Epidermal melanocyte (primary cell): ENCODE measurements at regions not wholly inside any gene's neighbourhood (a gene's known extent, or its start where the extent isn't known, plus 50 kb on each side); places are given as distances from the start of the nearest gene placed in this dataset.
"Not testable (repeated sequence)": the region's sequence is repeated elsewhere in the genome, so short reads cannot be mapped to it uniquely, and the experiment has no call there.

Experiments
- DNase-seq: peaks from one replicate; pipeline ENCODE4 v3.0.0; 2011; ENCODE audit warnings: low spot score; ENCODE audit not compliant: insufficient read length

GRCh38 chr2:8552293-8552801 is 129.5 kb upstream of the ID2 start:
- no peak for DNase-seq

GRCh38 chr2:8553643-8554042 is 128.2 kb upstream of the ID2 start:
- DNase-seq, result no peak

GRCh38 chr2:8554296-8554806 is 127.5 kb upstream of the ID2 start:
- no peak for DNase-seq

GRCh38 chr2:8555543-8555942 is 126.3 kb upstream of the ID2 start:
- DNase-seq, result no peak

GRCh38 chr2:8558096-8558495 is 123.8 kb upstream of the ID2 start:
- no peak for DNase-seq

- no peak for DNase-seq
Measured at GRCh38 chr2:8558956-8559355, 122.9 kb upstream of the ID2 start.

GRCh38 chr2:8559805-8560204 is 122.1 kb upstream of the ID2 start:
- no peak for DNase-seq

GRCh38 chr2:8561692-8562091 is 120.2 kb upstream of the ID2 start:
- DNase-seq, result not testable (repeated sequence)

GRCh38 chr2:8563814-8564474 is 117.9 kb upstream of the ID2 start:
- no peak for DNase-seq

GRCh38 chr2:8564475-8564874 is 117.4 kb upstream of the ID2 start:
- no peak for DNase-seq

- DNase-seq, result no peak
Measured at GRCh38 chr2:8565399-8566154, 116.3 kb upstream of the ID2 start.

GRCh38 chr2:8566155-8566670 is 115.6 kb upstream of the ID2 start:
- DNase-seq, result no peak

- no peak for DNase-seq
Measured at GRCh38 chr2:8566774-8567468, 114.9 kb upstream of the ID2 start.

- DNase-seq, result no peak
Measured at GRCh38 chr2:8567469-8568260, 114.2 kb upstream of the ID2 start.

GRCh38 chr2:8568543-8569302 is 113.1 kb upstream of the ID2 start:
- DNase-seq, result no peak

GRCh38 chr2:8569332-8569930 is 112.4 kb upstream of the ID2 start:
- no peak for DNase-seq

GRCh38 chr2:8570637-8571036 is 111.2 kb upstream of the ID2 start:
- DNase-seq, result no peak

- no peak for DNase-seq
Measured at GRCh38 chr2:8571301-8571791, 110.5 kb upstream of the ID2 start.

- no peak for DNase-seq
Measured at GRCh38 chr2:8571792-8572499, 109.9 kb upstream of the ID2 start.
